ENCODE measurements at regions not wholly inside any gene's neighbourhood (a gene's known extent, or its start where the extent isn't known, plus 50 kb on each side); places are given as distances from the start of the nearest gene placed in this dataset.

GRCh38 chr5:79901631-79902030 lies 89.4 kb downstream of the MTX3 start (continued):
- TF ChIP-seq MYC (CRISPR knock-in tag; IDR thresholded peaks at IDR 0.05; ENCODE audit: borderline replicate concordance) (no peak), ZNF816 (CRISPR knock-in tag; IDR thresholded peaks at IDR 0.05; ENCODE audit: borderline replicate concordance) (no peak), FOXJ3 (CRISPR knock-in tag; IDR thresholded peaks at IDR 0.05; ENCODE audit: borderline replicate concordance) (no peak), CBFB (CRISPR knock-in tag; IDR thresholded peaks at IDR 0.05) (no peak), NR2F2 (IDR thresholded peaks at IDR 0.05; ENCODE audit: borderline replicate concordance, low read depth) (no peak)

DNA sequence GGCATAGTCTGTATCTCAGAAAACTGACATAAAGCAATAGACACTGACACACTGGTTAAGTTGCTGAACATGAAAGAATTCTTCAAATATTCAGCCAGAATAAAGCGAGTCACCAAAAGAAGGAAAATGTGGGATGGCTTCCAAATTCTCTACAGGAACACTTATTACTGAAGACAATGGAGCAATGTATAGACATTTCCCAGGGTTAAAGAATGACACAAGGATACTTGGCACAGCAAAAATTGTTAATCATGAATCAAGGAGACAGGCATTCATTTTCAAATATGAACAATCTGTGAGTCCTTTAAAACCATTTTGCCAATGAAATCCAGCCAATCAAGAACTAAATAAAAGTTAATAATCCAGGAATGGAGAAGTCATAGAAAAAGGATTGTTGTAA lies 92.5 kb downstream of the MTX3 start:
- H3K4me1 ChIP-seq (ENCODE audit: insufficient read depth, low read length) = no peaks in the 10 kb centered on the region
- ATAC-seq (no peak), DNase-seq (ENCODE audit: low spot score) (no peak), FAIRE-seq (no peak)
- 0 out of 5 replicates have a peak, but pooled peaks cover 0 to 4% of the 10 kb centered on the region in 2 experiments for H3K27me3 ChIP-seq (ENCODE audit: control insufficient read depth in 1 of 2, insufficient read depth in 2 of 2, low read length in 2 of 2)
- no TSS peak for BruUV-seq (replicated peaks)
- H3K9me3 ChIP-seq (ENCODE audit: low read length) = no peaks in the 10 kb centered on the region
- H3K4me2 ChIP-seq (ENCODE audit: low read depth, low read length) = no peak overlapping the region
- no peak overlapping the region for H2AFZ ChIP-seq (ENCODE audit: low read length)
- no peak overlapping the region for H3K27ac ChIP-seq (ENCODE audit: extremely low read length, insufficient read depth, low read length)
- in situ Hi-C loops (cut with HindIII; ENCODE audit: extremely low pct_ligation_motif_present, low pct_unique_long_range_greater_than_20kb) = no loop called here
- ChIA-PET CTCF (ENCODE audit: low intra/inter-chr PET ratio, low total read pairs) (no interaction called here), POLR2A (no interaction called here)
- H3K9ac ChIP-seq (ENCODE audit: insufficient read depth, low read depth, low read length) = no peak overlapping the region
- 6% methylated on average over 1 of the region's 1 CpG for WGBS (ENCODE audit: low lambda C conversion rate)
- H3K36me3 ChIP-seq (replicated peaks in 1 of 2; ENCODE audit: control insufficient read depth in 1 of 2, insufficient read depth in 2 of 2, low read length in 2 of 2) = no peaks in the 10 kb centered on the region
- H3K79me2 ChIP-seq (ENCODE audit: insufficient read depth, low read length) = no peaks in the 10 kb centered on the region
- H3K4me3 ChIP-seq (replicated peaks in 1 of 3; ENCODE audit: insufficient read depth in 1 of 3, low read depth in 2 of 3, low read length in 3 of 3) = no peak overlapping the region
- H4K20me1 ChIP-seq (ENCODE audit: insufficient read depth, low read length) = no peaks in the 10 kb centered on the region
- intact Hi-C loops (cut with micrococcal nuclease; ENCODE audit: unreplicated experiment) = no loop called here
- no peak for TF ChIP-seq KDM2A (CRISPR knock-in tag; IDR thresholded peaks at IDR 0.05; ENCODE audit: borderline replicate concordance, low read depth)
- no peak for TF ChIP-seq SOX5 (CRISPR knock-in tag; IDR thresholded peaks at IDR 0.05; ENCODE audit: borderline replicate concordance)
- no peak for TF ChIP-seq MATR3 (CRISPR knock-in tag; IDR thresholded peaks at IDR 0.05)
- no peak for TF ChIP-seq NFATC3 (CRISPR knock-in tag; IDR thresholded peaks at IDR 0.05)
- TF ChIP-seq, protein P1, sequence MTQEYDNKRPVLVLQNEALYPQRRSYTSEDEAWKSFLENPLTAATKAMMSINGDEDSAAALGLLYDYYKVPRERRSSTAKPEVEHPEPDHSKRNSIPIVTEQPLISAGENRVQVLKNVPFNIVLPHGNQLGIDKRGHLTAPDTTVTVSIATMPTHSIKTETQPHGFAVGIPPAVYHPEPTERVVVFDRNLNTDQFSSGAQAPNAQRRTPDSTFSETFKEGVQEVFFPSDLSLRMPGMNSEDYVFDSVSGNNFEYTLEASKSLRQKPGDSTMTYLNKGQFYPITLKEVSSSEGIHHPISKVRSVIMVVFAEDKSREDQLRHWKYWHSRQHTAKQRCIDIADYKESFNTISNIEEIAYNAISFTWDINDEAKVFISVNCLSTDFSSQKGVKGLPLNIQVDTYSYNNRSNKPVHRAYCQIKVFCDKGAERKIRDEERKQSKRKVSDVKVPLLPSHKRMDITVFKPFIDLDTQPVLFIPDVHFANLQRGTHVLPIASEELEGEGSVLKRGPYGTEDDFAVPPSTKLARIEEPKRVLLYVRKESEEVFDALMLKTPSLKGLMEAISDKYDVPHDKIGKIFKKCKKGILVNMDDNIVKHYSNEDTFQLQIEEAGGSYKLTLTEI (CRISPR knock-in tag; conservative IDR thresholded peaks at IDR 0.05) = no peak
- no peak for TF ChIP-seq ZNF776 (CRISPR knock-in tag; IDR thresholded peaks at IDR 0.05)
- TF ChIP-seq AFF4 (CRISPR knock-in tag; IDR thresholded peaks at IDR 0.05) = no peak
- TF ChIP-seq ZFY (CRISPR knock-in tag; IDR thresholded peaks at IDR 0.05) = no peak
- TF ChIP-seq MYNN (CRISPR knock-in tag; IDR thresholded peaks at IDR 0.05; ENCODE audit: low read depth) = no peak
- TF ChIP-seq GLI4 (CRISPR knock-in tag; IDR thresholded peaks at IDR 0.05; ENCODE audit: borderline replicate concordance) = no peak
- TF ChIP-seq, protein P2, sequence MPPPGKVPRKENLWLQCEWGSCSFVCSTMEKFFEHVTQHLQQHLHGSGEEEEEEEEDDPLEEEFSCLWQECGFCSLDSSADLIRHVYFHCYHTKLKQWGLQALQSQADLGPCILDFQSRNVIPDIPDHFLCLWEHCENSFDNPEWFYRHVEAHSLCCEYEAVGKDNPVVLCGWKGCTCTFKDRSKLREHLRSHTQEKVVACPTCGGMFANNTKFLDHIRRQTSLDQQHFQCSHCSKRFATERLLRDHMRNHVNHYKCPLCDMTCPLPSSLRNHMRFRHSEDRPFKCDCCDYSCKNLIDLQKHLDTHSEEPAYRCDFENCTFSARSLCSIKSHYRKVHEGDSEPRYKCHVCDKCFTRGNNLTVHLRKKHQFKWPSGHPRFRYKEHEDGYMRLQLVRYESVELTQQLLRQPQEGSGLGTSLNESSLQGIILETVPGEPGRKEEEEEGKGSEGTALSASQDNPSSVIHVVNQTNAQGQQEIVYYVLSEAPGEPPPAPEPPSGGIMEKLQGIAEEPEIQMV (CRISPR knock-in tag; IDR thresholded peaks at IDR 0.05; ENCODE audit: low read depth) = no peak
- TF ChIP-seq ZNF180 (CRISPR knock-in tag; IDR thresholded peaks at IDR 0.05; ENCODE audit: borderline replicate concordance, low read depth) = no peak
- TF ChIP-seq ETV5 (CRISPR knock-in tag; IDR thresholded peaks at IDR 0.05; ENCODE audit: borderline replicate concordance) = no peak
